K562 (cell line): ENCODE measurements at regions not wholly inside any gene's neighbourhood (a gene's known extent, or its start where the extent isn't known, plus 50 kb on each side); places are given as distances from the start of the nearest gene placed in this dataset.

Experiments used
- ATAC-seq: fragments of 200-7000 bp; cut with Tn5 transposase; 3 replicates; pipeline ENCODE4 v1.9.1; 2020; ENCODE audit warnings: moderate library complexity
- BruUV-seq: library from RNA; stranded (reverse); fragments of 400-500 nt; replicated peaks from 2 replicates; lab custom pipeline; 2021; lab: Mats Ljungman, UMichigan
- CTCF ChIA-PET: fragments of 300-600 bp; formaldehyde crosslinking; extraction: SDS; loops from one replicate; lab custom pipeline; 2021; ENCODE audit warnings: low intra/inter-chr PET ratio; lab: Yijun Ruan, JAX
- POLR2A ChIA-PET: fragments of 300-600, 350-650 bp; sonication (Branson Sonifier 250); formaldehyde crosslinking; extraction: SDS; loops from one replicate; lab custom pipeline; 2021; ENCODE audit warnings: antibody characterized with exemption, inconsistent platforms; lab: Yijun Ruan, JAX
- DNase-seq, 4 experiments: peaks; one replicate each; pipeline versions ENCODE4 v3.0.0 to v3.0.0-alpha.2; 2011 to 2018; ENCODE audit warnings: low spot score in 3 of 4, mixed read lengths in 3 of 4; ENCODE audit errors: extremely low read depth in 1 of 4
- FAIRE-seq: peaks from 2 replicates; lab custom pipeline; 2011; peaks lifted over from hg19 to GRCh38; lab: Jason Lieb, UNC
- H2AFZ ChIP-seq: 2 replicates; pipeline ENCODE4 v1.6.0; 2011; ENCODE audit warnings: low read depth, low read length, control low read depth, inconsistent platforms
- H3K27ac ChIP-seq: fragments of 200-600 bp; 3 replicates; pipeline ENCODE4 v1.8.0; 2011; ENCODE audit warnings: low read depth, mild to moderate bottlenecking, control low read depth, inconsistent platforms, low read length, moderate library complexity, mixed read lengths; ENCODE audit errors: extremely low read depth
- H3K27me3 ChIP-seq, 2 experiments: fragments of 300-600 bp in 1 of 2; 2 replicates in 1 of 2; 3 replicates in 1 of 2; pipeline versions ENCODE4 v1.6.0 to v1.8.0; 2011; ENCODE audit warnings: inconsistent platforms in 2 of 2, low read length in 2 of 2, mild to moderate bottlenecking in 1 of 2, mixed read lengths in 1 of 2, moderate library complexity in 1 of 2; ENCODE audit not compliant: control insufficient read depth in 2 of 2, insufficient read depth in 2 of 2
- H3K36me3 ChIP-seq: fragments of 300-600 bp; 3 replicates; pipeline ENCODE4 v1.8.0; 2011; ENCODE audit warnings: mild to moderate bottlenecking, low read length, inconsistent platforms; ENCODE audit not compliant: control insufficient read depth, insufficient read depth
- H3K4me1 ChIP-seq, 2 experiments: fragments of 200-600 bp in 1 of 2; replicated peaks in 1 of 2; 2 replicates in 1 of 2; 3 replicates in 1 of 2; pipeline versions ENCODE4 v1.5.1 to v1.8.0; 2011; ENCODE audit warnings: inconsistent platforms in 2 of 2, low read length in 2 of 2, mild to moderate bottlenecking in 1 of 2, mixed read lengths in 1 of 2, moderate library complexity in 1 of 2; ENCODE audit not compliant: control insufficient read depth in 2 of 2, insufficient read depth in 2 of 2
- H3K4me2 ChIP-seq: 2 replicates; pipeline ENCODE4 v1.6.1; 2011; ENCODE audit warnings: low read length, control low read depth, inconsistent platforms, mixed read lengths; ENCODE audit not compliant: insufficient read depth
- H3K4me3 ChIP-seq: fragments of 200-600 bp; sonication (generic), shearing (Covaris generic); 2 replicates; pipeline ENCODE4 v1.5.1; 2016; ENCODE audit warnings: control low read depth, inconsistent platforms
- H3K79me2 ChIP-seq: fragments of 200-600 bp; 3 replicates; pipeline ENCODE4 v1.8.0; 2011; ENCODE audit warnings: low read length, inconsistent platforms; ENCODE audit not compliant: control insufficient read depth, insufficient read depth
- H3K9ac ChIP-seq, 2 experiments: 2 replicates each; pipeline versions ENCODE4 v1.6.0 to v1.6.1; 2011; ENCODE audit warnings: low read depth in 2 of 2, low read length in 2 of 2, control low read depth in 1 of 2, inconsistent platforms in 1 of 2, mild to moderate bottlenecking in 1 of 2, mixed read lengths in 1 of 2; ENCODE audit not compliant: insufficient read depth in 1 of 2
- H3K9me1 ChIP-seq: one replicate; pipeline ENCODE4 v1.6.0; 2011; ENCODE audit warnings: inconsistent platforms, mild to moderate bottlenecking, low read length, moderate library complexity; ENCODE audit not compliant: control insufficient read depth, insufficient read depth
- H3K9me3 ChIP-seq: replicated peaks from 2 replicates; pipeline ENCODE4 v1.5.1; 2011; ENCODE audit warnings: low read depth, low read length, inconsistent platforms; ENCODE audit not compliant: control insufficient read depth, insufficient read depth
- H4K20me1 ChIP-seq: replicated peaks from 2 replicates; pipeline ENCODE4 v1.6.1; 2011; ENCODE audit warnings: low read length, inconsistent platforms, mixed read lengths; ENCODE audit not compliant: control insufficient read depth, insufficient read depth
- ARID4B ChIP-seq: sonication (generic); formaldehyde crosslinking; IDR thresholded peaks from 2 replicates; pipeline ENCODE4 v1.8.0; 2022; ENCODE audit warnings: mild to moderate bottlenecking, missing genetic modification reagents
- CREB3 ChIP-seq: fragments of 450-650 bp; conservative IDR thresholded peaks from 2 replicates; pipeline ENCODE4 v1.6.1; 2016; ENCODE audit warnings: missing genetic modification characterization, low read depth, mild to moderate bottlenecking, missing compliant biosample characterization, moderate library complexity
- KLF1 ChIP-seq: fragments of 450-650 bp; IDR thresholded peaks from 2 replicates; pipeline ENCODE4 v1.6.1; 2016; ENCODE audit warnings: missing genetic modification characterization, missing compliant biosample characterization
- SRSF9 ChIP-seq: fragments of 200-400 bp; formaldehyde crosslinking; IDR thresholded peaks from 2 replicates; pipeline ENCODE4 v1.6.1; 2017; ENCODE audit warnings: low read depth, low read length, borderline replicate concordance
- ZNF717 ChIP-seq: fragments of 250-450 bp; sonication (Bioruptor Pico); IDR thresholded peaks from 2 replicates; pipeline ENCODE4 v1.5.0; 2021
- WGBS: fragments of 100-300 bp; shearing (Covaris generic); methylation state at CpG from one replicate; pipeline ENCODE4 v1.1.6; 2016; ENCODE audit warnings: low coverage, mixed read lengths; ENCODE audit not compliant: insufficient coverage; ENCODE audit errors: missing lambda C conversion rate; 5-methylcytosine and 5-hydroxymethylcytosine counted together
- in situ Hi-C: fragments of 300-500 bp; cut with MboI; formaldehyde crosslinking; loops from 4 replicates; pipeline ENCODE4 v1.15.0; 2018; ENCODE audit warnings: inconsistent platforms, mixed read lengths
- intact Hi-C: fragments of 100-400 bp; cut with micrococcal nuclease; formaldehyde crosslinking; loops from 2 replicates; pipeline ENCODE4 v1.14.2; 2022

GRCh38 chr2:217068677-217069250 is 208.9 kb upstream of the TNP1 start:
- ATAC-seq: no peak

More at GRCh38 chr2:217068677-217069250, 208.9 kb upstream of the TNP1 start:
- Histone ChIP-seq H3K9me1 (no peaks in the 10 kb centered on the region), H3K9ac (no peak overlapping the region), H3K4me3 (no peak overlapping the region), H3K36me3 (no peaks in the 10 kb centered on the region), H3K4me2 (no peak overlapping the region), H4K20me1 (no peaks in the 10 kb centered on the region), H3K4me1 (peaks cover 3% of the 10 kb centered on the region in 2 experiments; a peak in 1 of 5 replicates), H3K9me3 (no peaks in the 10 kb centered on the region), H3K27me3 (no peaks in the 10 kb centered on the region), H3K79me2 (no peaks in the 10 kb centered on the region), H3K27ac (no peak overlapping the region), H2AFZ (no peak overlapping the region)
- ChIA-PET CTCF (no interaction called here), POLR2A (no interaction called here)
- in situ Hi-C loops: no loop called here
- no peak for TF ChIP-seq CREB3 (tag)
- no peak for TF ChIP-seq KLF1 (tag)
- no peak for TF ChIP-seq SRSF9
- no peak for TF ChIP-seq ZNF717 (CRISPR knock-in tag)
- TF ChIP-seq ARID4B: no peak
- DNase-seq (no peak), FAIRE-seq (peak; percentile 49)
- intact Hi-C loops: no loop called here
- BruUV-seq: no TSS peak
- whole genome bisulfite sequencing: 79% methylated on average over 6 of the region's 6 CpGs
